GM23338 (cell line): ENCODE measurements at regions not wholly inside any gene's neighbourhood (a gene's known extent, or its start where the extent isn't known, plus 50 kb on each side); places are given as distances from the start of the nearest gene placed in this dataset.

ENCODE experiments used
- ATAC-seq: fragments of 200-7000 bp; cut with Tn5 transposase; 3 replicates; pipeline ENCODE4 v1.9.1; 2020
- DNase-seq: peaks from one replicate; pipeline ENCODE4 v3.0.0-alpha.2; 2015; ENCODE audit warnings: low spot score
- H2AFZ ChIP-seq: fragments of 200-600 bp; sonication (generic); 2 replicates; pipeline ENCODE4 v1.8.0; 2016; ENCODE audit warnings: antibody characterized with exemption, mild to moderate bottlenecking, moderate library complexity
- H3F3A ChIP-seq: fragments of 200-600 bp; sonication (generic); replicated peaks from 2 replicates; pipeline ENCODE4 v1.8.0; 2017; ENCODE audit warnings: antibody characterized with exemption, mixed run types, low read depth
- H3K27ac ChIP-seq: fragments of 200-600 bp; sonication (generic); 2 replicates; pipeline ENCODE4 v1.6.1; 2016; ENCODE audit warnings: low read depth
- H3K27me3 ChIP-seq: fragments of 200-600 bp; sonication (generic); 2 replicates; pipeline ENCODE4 v1.8.0; 2016; ENCODE audit warnings: mild to moderate bottlenecking, mixed run types, moderate library complexity; ENCODE audit not compliant: insufficient read depth
- H3K36me3 ChIP-seq: fragments of 200-600 bp; sonication (generic); 2 replicates; pipeline ENCODE4 v1.8.0; 2016; ENCODE audit warnings: mild to moderate bottlenecking; ENCODE audit not compliant: insufficient read depth
- H3K4me1 ChIP-seq: fragments of 200-600 bp; sonication (generic); 2 replicates; pipeline ENCODE4 v1.8.0; 2016; ENCODE audit warnings: mild to moderate bottlenecking, moderate library complexity; ENCODE audit not compliant: insufficient read depth
- H3K4me2 ChIP-seq: fragments of 200-600 bp; sonication (generic); 2 replicates; pipeline ENCODE4 v1.7.1; 2017; ENCODE audit warnings: mixed run types
- H3K4me3 ChIP-seq: fragments of 200-600 bp; sonication (generic); 2 replicates; pipeline ENCODE4 v1.6.1; 2016; ENCODE audit warnings: mixed run types
- H3K79me2 ChIP-seq: fragments of 200-600 bp; sonication (generic); replicated peaks from 2 replicates; pipeline ENCODE4 v1.8.0; 2017; ENCODE audit warnings: mild to moderate bottlenecking; ENCODE audit not compliant: insufficient read depth
- H3K9me2 ChIP-seq: fragments of 200-600 bp; sonication (generic); 2 replicates; pipeline ENCODE4 v1.8.0; 2017; ENCODE audit not compliant: insufficient read depth
- H4K20me1 ChIP-seq: fragments of 200-600 bp; sonication (generic); replicated peaks from 2 replicates; pipeline ENCODE4 v1.8.0; 2017; ENCODE audit warnings: mild to moderate bottlenecking; ENCODE audit not compliant: insufficient read depth
- H3K27ac Mint-ChIP-seq: 2 replicates; pipeline ENCODE4 v1.8.0; 2020; ENCODE audit warnings: inconsistent platforms, mild to moderate bottlenecking, moderate library complexity, mixed read lengths
- H3K27me3 Mint-ChIP-seq: 3 replicates; pipeline ENCODE4 v1.8.0; 2022; ENCODE audit warnings: low read depth, mild to moderate bottlenecking, moderate library complexity, mixed read lengths, inconsistent platforms; ENCODE audit not compliant: insufficient read depth, poor library complexity
- H3K36me3 Mint-ChIP-seq: 3 replicates; pipeline ENCODE4 v1.8.0; 2021; ENCODE audit warnings: low read depth, mild to moderate bottlenecking, inconsistent platforms, moderate library complexity, mixed read lengths
- H3K4me1 Mint-ChIP-seq: 3 replicates; pipeline ENCODE4 v1.8.0; 2020; ENCODE audit warnings: mild to moderate bottlenecking, inconsistent platforms, mixed read lengths
- H3K4me3 Mint-ChIP-seq: 3 replicates; pipeline ENCODE4 v1.8.0; 2021; ENCODE audit warnings: moderate library complexity, mild to moderate bottlenecking, inconsistent platforms, mixed read lengths
- H3K9me3 Mint-ChIP-seq: 3 replicates; pipeline ENCODE4 v1.8.0; 2020; ENCODE audit warnings: moderate library complexity, mild to moderate bottlenecking, inconsistent platforms, mixed read lengths
- CREB1 ChIP-seq: fragments of 250-450 bp; sonication (Bioruptor Pico); IDR thresholded peaks from 2 replicates; pipeline ENCODE4 v1.5.0; 2020; ENCODE audit warnings: low read depth, mild to moderate bottlenecking, moderate library complexity
- CTCF ChIP-seq, 2 experiments: fragments of 200-600 bp in 1 of 2; sonication (generic) in 1 of 2; conservative IDR thresholded peaks; 2 replicates each; pipeline versions ENCODE4 v1.5.1 to v1.6.1; 2016 to 2017; ENCODE audit warnings: antibody characterized with exemption in 2 of 2, low read depth in 2 of 2, mild to moderate bottlenecking in 2 of 2, moderate library complexity in 1 of 2
- ETS1 ChIP-seq: IDR thresholded peaks from 2 replicates; pipeline ENCODE4 v1.6.1; 2016; ENCODE audit warnings: antibody characterized with exemption
- EZH2 ChIP-seq: fragments of 200-600 bp; sonication (generic); IDR thresholded peaks from one replicate; pipeline ENCODE4 v1.8.0; 2017; ENCODE audit warnings: antibody characterized with exemption, mild to moderate bottlenecking, low read depth; ENCODE audit not compliant: unreplicated experiment
- EZH2phosphoT487 ChIP-seq: fragments of 200-600 bp; sonication (generic); IDR thresholded peaks from one replicate; pipeline ENCODE4 v1.8.1; 2018; ENCODE audit warnings: antibody characterized with exemption; ENCODE audit not compliant: unreplicated experiment
- NANOG ChIP-seq: IDR thresholded peaks from 2 replicates; pipeline ENCODE4 v1.6.1; 2016; ENCODE audit warnings: antibody characterized with exemption, borderline replicate concordance
- POLR2AphosphoS5 ChIP-seq: IDR thresholded peaks from 2 replicates; pipeline ENCODE4 v1.6.1; 2016; ENCODE audit warnings: antibody characterized with exemption, low read depth
- REST ChIP-seq: IDR thresholded peaks from one replicate; pipeline ENCODE4 v1.6.1; 2018; ENCODE audit warnings: antibody characterized with exemption; ENCODE audit not compliant: unreplicated experiment
- ZNF114 ChIP-seq: fragments of 250-450 bp; sonication (Bioruptor Pico); IDR thresholded peaks from 2 replicates; pipeline ENCODE4 v1.5.0; 2020; ENCODE audit warnings: mild to moderate bottlenecking, moderate library complexity
- ZNF462 ChIP-seq: fragments of 250-450 bp; sonication (Bioruptor Pico); IDR thresholded peaks from 2 replicates; pipeline ENCODE4 v1.5.0; 2020; ENCODE audit warnings: mild to moderate bottlenecking, moderate library complexity

- TF ChIP-seq CTCF (conservative IDR thresholded peaks at IDR 0.05; ENCODE audit: low read depth in 2 of 2) (no peak), ETS1 (no peak), POLR2AphosphoS5 (no peak), REST (no peak), NANOG (no peak), ZNF462 (CRISPR knock-in tag) (no peak), ZNF114 (no peak), EZH2 (no peak), CREB1 (CRISPR knock-in tag) (no peak), EZH2phosphoT487 (no peak)
- no peaks in the 10 kb centered on the region for H3K27me3 ChIP-seq
- Mint-ChIP-seq H3K36me3 (no peaks in the 10 kb centered on the region), H3K4me3 (no peak overlapping the region), H3K27ac (no peak overlapping the region), H3K27me3 (peaks cover 2% of the 10 kb centered on the region), H3K4me1 (no peaks in the 10 kb centered on the region), H3K9me3 (no peaks in the 10 kb centered on the region)
- H4K20me1 ChIP-seq, result no peaks in the 10 kb centered on the region
- no peak overlapping the region for H3K4me2 ChIP-seq
- no peaks in the 10 kb centered on the region for H3K36me3 ChIP-seq
- no peaks in the 10 kb centered on the region for H3K79me2 ChIP-seq
- no peaks in the 10 kb centered on the region for H3K9me2 ChIP-seq
- H3K27ac ChIP-seq, result no peak overlapping the region
- H2AFZ ChIP-seq, result no peak overlapping the region
- DNase-seq (no peak), ATAC-seq (no peak)
- no peaks in the 10 kb centered on the region for H3F3A ChIP-seq
- no peak overlapping the region for H3K4me3 ChIP-seq
- no peaks in the 10 kb centered on the region for H3K4me1 ChIP-seq
Measured at GRCh38 chr9:31144614-31145013, 1239.8 kb upstream of the ACO1 start.
